OCI-LY3 (cell line): ENCODE measurements at regions not wholly inside any gene's neighbourhood (a gene's known extent, or its start where the extent isn't known, plus 50 kb on each side); places are given as distances from the start of the nearest gene placed in this dataset.

Experiments used
- CTCF ChIP-seq: fragments of 200-600, 300-600 bp; sonication (generic); IDR thresholded peaks from 2 replicates; pipeline ENCODE4 v1.5.1; 2014; ENCODE audit warnings: antibody characterized with exemption, low read length, low read depth
- EZH2phosphoT487 ChIP-seq: fragments of 200-600 bp; shearing (Covaris generic); IDR thresholded peaks from 2 replicates; pipeline ENCODE4 v1.6.1; 2018; ENCODE audit warnings: antibody characterized with exemption, mixed run types, low read depth

GRCh38 chr5:89411891-89412290 lies 528.9 kb upstream of the MEF2C start:
- TF ChIP-seq CTCF, result no peak
- TF ChIP-seq EZH2phosphoT487, result no peak
